ENCODE measurements at regions not wholly inside any gene's neighbourhood (a gene's known extent, or its start where the extent isn't known, plus 50 kb on each side); places are given as distances from the start of the nearest gene placed in this dataset.

GRCh38 chr9:7984203-7984602, 184.6 kb upstream of the DMAC1 start:
- TF ChIP-seq POLR2AphosphoS5 (IDR thresholded peaks at IDR 0.05) (no peak), CTCF (IDR thresholded peaks at IDR 0.05; ENCODE audit: poor library complexity, severe bottlenecking) (no peak), SMC3 (conservative IDR thresholded peaks at IDR 0.05; ENCODE audit: poor library complexity) (no peak)
